ENCODE measurements at regions not wholly inside any gene's neighbourhood (a gene's known extent, or its start where the extent isn't known, plus 50 kb on each side); places are given as distances from the start of the nearest gene placed in this dataset.
"Not testable (repeated sequence)": the region's sequence is repeated elsewhere in the genome, so short reads cannot be mapped to it uniquely, and the experiment has no call there.

DNA sequence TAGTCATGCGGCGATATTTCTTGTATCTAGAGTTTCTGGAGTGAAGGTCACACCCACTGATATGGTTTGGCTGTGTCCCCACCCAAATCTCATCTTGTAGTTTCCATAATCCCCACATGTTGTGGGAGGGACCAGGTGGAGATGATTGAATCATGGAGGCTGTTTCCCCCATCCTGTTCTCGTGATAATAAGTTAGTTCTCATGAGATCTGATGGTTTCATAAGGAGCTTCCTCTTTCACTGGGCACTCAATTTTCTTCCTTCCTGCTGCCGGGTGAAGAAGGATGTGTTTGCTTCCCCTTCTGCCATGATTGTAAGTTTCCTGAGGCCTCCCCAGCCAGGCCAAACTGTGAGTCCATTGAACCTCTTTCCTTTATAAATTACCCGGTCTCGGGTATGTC, 190.5 kb upstream of the ZNF618 start:
- H3K27ac ChIP-seq (ENCODE audit: low read depth, low read length, severe bottlenecking); H3K9me3 ChIP-seq (ENCODE audit: control insufficient read depth, low read length); H3K4me1 ChIP-seq (ENCODE audit: control insufficient read depth, insufficient read depth, low read length, poor library complexity, severe bottlenecking); H3K4me3 ChIP-seq (ENCODE audit: extremely low read depth, insufficient read depth, low read length, poor library complexity, severe bottlenecking); H3K36me3 ChIP-seq (ENCODE audit: control insufficient read depth, insufficient read depth, low read length): not testable (repeated sequence)
- 60 to 97% methylated on average over 1 to 5 of the region's 6 CpGs for WGBS, 2 experiments (ENCODE audit: insufficient coverage in 2 of 2)

DNA sequence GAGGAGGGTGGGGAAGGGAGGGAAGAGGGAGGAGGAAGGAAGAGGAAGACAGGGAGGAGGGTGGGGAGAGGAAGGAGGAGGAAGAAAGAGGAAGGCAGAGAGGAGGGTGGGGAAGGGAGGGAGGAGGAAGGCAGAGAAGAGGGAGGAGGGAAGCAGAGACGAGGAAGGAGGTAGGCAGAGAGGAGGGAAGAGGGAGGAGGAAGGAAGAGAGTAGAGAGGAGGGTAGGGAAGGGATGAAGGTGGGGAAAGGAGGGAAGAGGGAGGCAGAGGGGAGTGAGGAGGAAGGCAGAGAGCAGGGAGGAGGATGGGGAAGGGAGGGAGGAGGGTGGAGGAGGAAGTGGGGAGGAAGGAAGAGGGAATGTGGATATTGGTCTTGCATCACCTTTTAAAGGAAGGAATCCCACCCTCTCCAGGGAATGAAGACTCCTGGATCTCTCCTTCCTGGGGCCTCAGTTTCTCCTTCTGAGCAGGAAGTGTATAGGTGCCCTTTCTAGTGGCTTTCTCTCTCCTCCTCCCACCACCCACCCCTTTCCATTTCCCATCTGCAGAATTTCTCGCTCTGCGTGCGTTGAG, 188.9 kb upstream of the ZNF618 start:
- no peaks in the 10 kb centered on the region for H3K9me3 ChIP-seq (ENCODE audit: control insufficient read depth, low read length)
- no peak overlapping the region for H3K27ac ChIP-seq (ENCODE audit: low read depth, low read length, severe bottlenecking)
- H3K36me3 ChIP-seq (ENCODE audit: control insufficient read depth, insufficient read depth, low read length): no peaks in the 10 kb centered on the region
- H3K4me1 ChIP-seq (ENCODE audit: control insufficient read depth, insufficient read depth, low read length, poor library complexity, severe bottlenecking): peaks cover 12% of the 10 kb centered on the region
- no peak overlapping the region for H3K4me3 ChIP-seq (ENCODE audit: extremely low read depth, insufficient read depth, low read length, poor library complexity, severe bottlenecking)
- WGBS, 2 experiments (ENCODE audit: insufficient coverage in 2 of 2): 52 to 77% methylated on average over 1 to 3 of the region's 4 CpGs

DNA sequence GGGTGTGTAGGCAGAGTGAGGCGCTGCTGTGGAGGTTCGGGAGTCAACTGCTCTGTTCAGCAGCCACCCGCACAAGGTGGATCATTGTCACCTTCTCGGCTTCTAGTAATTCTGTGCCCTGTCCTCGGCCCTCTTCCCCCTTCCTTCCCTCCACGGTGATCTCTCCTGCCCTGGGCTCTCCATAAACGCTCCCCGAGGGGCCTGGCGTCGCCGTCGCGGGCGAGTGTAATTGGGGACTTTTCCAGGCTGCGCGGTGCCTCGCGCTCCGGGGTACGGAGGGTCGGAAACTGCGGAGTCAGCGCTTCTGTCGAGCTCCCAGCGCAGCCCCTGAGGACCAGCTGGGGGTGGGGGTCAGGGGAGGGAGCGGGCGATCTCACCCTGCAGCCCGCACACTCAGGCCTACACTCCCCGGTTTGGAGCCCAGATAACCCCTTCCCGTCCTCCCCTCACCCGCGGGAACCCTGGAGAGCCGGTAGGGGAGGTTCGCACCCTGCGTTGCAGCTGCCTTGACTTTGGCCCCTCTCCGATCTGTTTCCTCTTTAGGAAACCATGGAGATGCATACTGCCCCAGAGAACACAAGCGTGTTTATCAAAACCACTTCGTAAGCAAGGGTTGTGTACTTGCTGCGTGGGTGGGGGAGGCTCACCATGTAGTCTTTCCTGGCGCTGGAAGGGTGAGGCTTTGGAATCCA, 188.3 kb upstream of the ZNF618 start:
- WGBS, 2 experiments (ENCODE audit: insufficient coverage in 2 of 2): 11 to 19% methylated on average over 20 to 34 of the region's 40 CpGs
- Histone ChIP-seq H3K9me3 (ENCODE audit: control insufficient read depth, low read length) (no peaks in the 10 kb centered on the region), H3K4me3 (ENCODE audit: extremely low read depth, insufficient read depth, low read length, poor library complexity, severe bottlenecking) (no peak overlapping the region), H3K36me3 (ENCODE audit: control insufficient read depth, insufficient read depth, low read length) (no peaks in the 10 kb centered on the region), H3K4me1 (ENCODE audit: control insufficient read depth, insufficient read depth, low read length, poor library complexity, severe bottlenecking) (peaks cover 12% of the 10 kb centered on the region), H3K27ac (ENCODE audit: low read depth, low read length, severe bottlenecking) (no peak overlapping the region)

DNA sequence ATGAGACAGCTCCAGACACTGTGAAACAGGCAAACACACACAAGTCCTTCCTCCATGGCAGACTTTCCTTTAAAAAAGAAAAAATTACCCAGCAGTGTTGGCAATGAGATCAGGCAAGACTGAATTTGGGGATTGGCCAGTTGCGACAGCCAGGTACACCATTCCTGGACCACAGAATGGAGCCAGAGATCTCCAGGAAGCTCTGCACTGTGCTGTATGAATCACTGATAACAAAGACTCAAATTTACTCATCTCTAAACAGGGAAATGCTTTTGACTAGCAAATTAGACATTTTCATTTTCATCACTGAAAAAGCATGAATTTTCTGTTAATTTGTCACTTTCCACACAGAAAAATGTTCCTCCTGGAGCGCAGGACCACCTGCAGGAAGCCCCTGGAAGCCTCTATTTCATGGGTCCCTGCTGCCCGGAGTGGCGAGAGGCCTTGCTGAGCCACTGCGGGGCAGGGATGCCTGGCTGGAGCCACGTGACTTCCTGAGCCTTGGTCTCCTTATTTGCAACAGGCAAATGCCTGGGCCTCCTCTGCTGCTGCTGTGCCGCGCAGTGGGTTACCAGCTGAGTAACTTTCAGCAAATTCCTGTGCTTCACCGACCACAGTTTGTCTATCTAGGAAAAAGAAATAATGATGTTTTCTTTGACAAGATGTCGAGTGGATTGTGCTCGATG, 185.9 kb upstream of the ZNF618 start:
- no peak overlapping the region for H3K4me3 ChIP-seq (ENCODE audit: extremely low read depth, insufficient read depth, low read length, poor library complexity, severe bottlenecking)
- peak overlapping the region; percentile 5 for H3K27ac ChIP-seq (ENCODE audit: low read depth, low read length, severe bottlenecking)
- peaks cover 7% of the 10 kb centered on the region for H3K9me3 ChIP-seq (ENCODE audit: control insufficient read depth, low read length)
- peaks cover 12% of the 10 kb centered on the region for H3K4me1 ChIP-seq (ENCODE audit: control insufficient read depth, insufficient read depth, low read length, poor library complexity, severe bottlenecking)
- 49 to 64% methylated on average over 8 to 9 of the region's 11 CpGs for WGBS, 2 experiments (ENCODE audit: insufficient coverage in 2 of 2)
- H3K36me3 ChIP-seq (ENCODE audit: control insufficient read depth, insufficient read depth, low read length): no peaks in the 10 kb centered on the region

DNA sequence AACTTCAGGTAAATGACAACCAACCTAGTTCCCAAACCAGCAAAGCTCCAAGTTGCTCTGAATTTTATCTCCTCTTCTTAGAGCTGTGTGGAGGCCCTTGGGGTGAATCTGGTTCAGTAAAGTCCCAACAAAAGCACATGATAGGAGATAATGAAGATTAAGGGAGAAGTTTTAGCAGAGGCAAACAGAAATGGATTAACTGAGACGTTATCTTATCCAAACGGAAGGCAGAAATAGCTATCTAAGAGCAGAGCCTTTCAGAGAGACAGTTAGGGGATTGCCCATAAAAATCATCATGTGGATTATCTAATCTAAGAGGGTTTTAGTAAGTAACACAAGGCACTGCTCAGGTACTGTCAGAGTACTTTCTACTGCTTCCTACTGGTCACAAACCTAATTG, 183.9 kb upstream of the ZNF618 start:
- H3K9me3 ChIP-seq (ENCODE audit: control insufficient read depth, low read length): peaks cover 16% of the 10 kb centered on the region
- H3K4me1 ChIP-seq (ENCODE audit: control insufficient read depth, insufficient read depth, low read length, poor library complexity, severe bottlenecking): peaks cover 12% of the 10 kb centered on the region
- H3K27ac ChIP-seq (ENCODE audit: low read depth, low read length, severe bottlenecking): no peak overlapping the region
- H3K36me3 ChIP-seq (ENCODE audit: control insufficient read depth, insufficient read depth, low read length): no peaks in the 10 kb centered on the region
- 83 to 97% methylated on average over 2 of the region's 2 CpGs for WGBS, 2 experiments (ENCODE audit: insufficient coverage in 2 of 2)
- H3K4me3 ChIP-seq (ENCODE audit: extremely low read depth, insufficient read depth, low read length, poor library complexity, severe bottlenecking): no peak overlapping the region

DNA sequence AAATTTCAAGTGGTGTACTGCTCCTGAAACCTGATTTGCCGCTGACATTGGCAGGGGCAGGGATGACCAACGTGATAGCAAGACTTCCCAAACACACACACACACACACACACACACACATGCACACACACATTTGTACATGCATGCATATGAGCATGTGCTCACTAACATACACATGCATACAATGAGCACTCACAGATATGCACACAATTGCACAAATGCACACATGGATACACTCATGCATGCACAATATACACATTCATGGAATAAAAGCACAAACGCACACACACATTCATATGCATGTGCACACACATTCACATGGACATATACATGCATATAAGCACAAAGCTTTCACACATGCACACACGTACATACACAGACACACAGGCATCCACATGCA, 181.2 kb upstream of the ZNF618 start:
- Histone ChIP-seq H3K36me3 (ENCODE audit: control insufficient read depth, insufficient read depth, low read length) (no peaks in the 10 kb centered on the region), H3K9me3 (ENCODE audit: control insufficient read depth, low read length) (peaks cover 16% of the 10 kb centered on the region), H3K27ac (ENCODE audit: low read depth, low read length, severe bottlenecking) (no peak overlapping the region), H3K4me3 (ENCODE audit: extremely low read depth, insufficient read depth, low read length, poor library complexity, severe bottlenecking) (no peak overlapping the region), H3K4me1 (ENCODE audit: control insufficient read depth, insufficient read depth, low read length, poor library complexity, severe bottlenecking) (peaks cover 8% of the 10 kb centered on the region)
- WGBS, 2 experiments (ENCODE audit: insufficient coverage in 2 of 2): 75 to 84% methylated on average over 4 of the region's 4 CpGs

DNA sequence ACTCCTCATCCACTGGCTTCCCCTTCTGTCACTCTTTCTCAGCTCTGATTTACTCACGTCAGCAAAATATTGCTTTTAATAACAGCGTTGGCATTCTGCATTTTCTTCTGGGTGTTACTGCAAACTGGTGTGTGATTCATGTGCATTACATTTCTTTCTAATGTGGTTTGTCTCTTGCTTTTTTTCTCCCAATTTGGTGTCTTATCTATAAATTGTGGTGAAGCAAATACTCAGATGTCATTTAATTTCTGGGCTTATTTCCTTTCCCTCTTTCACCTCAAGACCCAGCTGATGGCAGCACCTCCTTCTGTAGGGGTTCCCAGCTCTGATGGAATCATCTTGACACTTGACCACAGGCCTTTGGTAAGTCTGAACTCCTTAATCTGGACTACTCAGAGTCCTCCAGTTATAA, 180.7 kb upstream of the ZNF618 start:
- peaks cover 16% of the 10 kb centered on the region for H3K9me3 ChIP-seq (ENCODE audit: control insufficient read depth, low read length)
- peaks cover 4% of the 10 kb centered on the region for H3K4me1 ChIP-seq (ENCODE audit: control insufficient read depth, insufficient read depth, low read length, poor library complexity, severe bottlenecking)
- H3K36me3 ChIP-seq (ENCODE audit: control insufficient read depth, insufficient read depth, low read length): no peaks in the 10 kb centered on the region
- WGBS, 2 experiments (ENCODE audit: insufficient coverage in 2 of 2): 100% methylated on average over 2 of the region's 2 CpGs; no CpG with 5 or more reads in 1 of the 2 experiments
- H3K4me3 ChIP-seq (ENCODE audit: extremely low read depth, insufficient read depth, low read length, poor library complexity, severe bottlenecking): no peak overlapping the region
- H3K27ac ChIP-seq (ENCODE audit: low read depth, low read length, severe bottlenecking): no peak overlapping the region

DNA sequence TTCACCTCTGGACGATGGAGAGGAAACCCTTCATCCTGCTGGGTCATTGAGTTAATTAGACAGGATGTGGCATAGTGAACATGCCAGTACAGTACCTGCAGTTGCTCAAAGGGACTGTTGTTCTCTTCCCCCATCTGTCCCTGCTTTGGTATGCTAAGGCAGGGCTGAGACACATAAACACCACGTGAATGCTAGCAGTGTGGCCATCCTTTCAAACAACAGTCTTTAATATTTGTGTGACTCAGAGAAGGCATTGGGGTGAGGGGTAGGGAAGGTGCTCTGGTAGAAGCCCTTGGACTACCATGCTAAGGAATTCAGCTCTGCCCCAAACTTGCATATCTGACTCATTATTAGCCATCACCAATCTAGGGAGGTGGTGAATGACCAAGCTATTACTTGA, 180.2 kb upstream of the ZNF618 start:
- peaks cover under 1% of the 10 kb centered on the region for H3K4me1 ChIP-seq (ENCODE audit: control insufficient read depth, insufficient read depth, low read length, poor library complexity, severe bottlenecking)
- no CpG with 5 or more reads among the region's 2 CpGs for WGBS, 2 experiments (ENCODE audit: insufficient coverage in 2 of 2)

DNA sequence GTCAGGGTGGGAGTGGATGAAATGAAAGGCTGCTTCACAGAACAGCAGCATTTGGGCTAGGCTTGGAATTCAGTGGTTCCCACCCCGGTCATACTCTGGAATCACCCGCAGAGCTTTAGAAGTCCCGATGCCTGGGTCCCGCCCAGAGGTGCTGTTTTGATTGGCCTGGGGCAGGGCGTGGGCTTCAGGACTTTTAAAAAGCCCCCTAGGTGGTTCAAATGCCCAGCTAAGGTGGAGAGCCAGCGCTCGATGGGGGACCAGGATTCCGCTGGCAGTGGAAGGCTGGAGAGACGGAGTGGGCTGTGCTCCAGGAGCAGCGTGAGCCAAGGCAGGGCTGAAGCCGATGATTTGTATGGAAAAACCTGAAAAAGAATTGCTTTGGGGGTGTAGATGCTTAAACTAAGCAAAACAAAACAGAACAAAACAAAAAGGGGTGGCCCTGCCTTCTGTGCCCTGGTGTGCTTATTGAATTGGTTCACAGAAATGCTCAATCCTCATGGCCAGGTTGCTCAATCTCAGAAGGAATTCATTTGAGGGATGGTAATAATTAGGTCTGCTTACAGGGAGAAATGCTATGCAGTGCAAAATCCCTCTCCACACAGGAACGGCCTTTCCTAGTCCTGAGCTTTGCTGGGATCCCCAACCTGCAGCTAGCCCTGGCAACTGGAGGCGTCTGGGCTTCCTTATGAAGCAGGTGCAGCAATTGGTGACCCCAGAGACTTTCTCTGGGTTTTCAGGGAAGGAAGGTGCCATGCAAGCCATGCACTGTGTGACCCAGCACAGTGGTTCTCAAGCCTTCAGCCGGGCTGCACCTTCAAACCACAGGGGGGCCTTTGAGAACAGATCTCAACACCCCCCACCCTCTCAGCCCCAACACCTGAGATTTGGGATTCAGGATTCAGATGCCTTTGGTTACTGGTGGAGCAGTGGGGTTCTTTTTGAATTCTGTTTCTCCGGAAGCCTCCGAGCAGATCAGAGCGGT, 174.0 kb upstream of the ZNF618 start:
- WGBS, 2 experiments (ENCODE audit: insufficient coverage in 2 of 2): 63 to 64% methylated on average over 11 to 14 of the region's 17 CpGs
- Histone ChIP-seq H3K9me3 (ENCODE audit: control insufficient read depth, low read length) (no peaks in the 10 kb centered on the region), H3K4me3 (ENCODE audit: extremely low read depth, insufficient read depth, low read length, poor library complexity, severe bottlenecking) (no peak overlapping the region), H3K4me1 (ENCODE audit: control insufficient read depth, insufficient read depth, low read length, poor library complexity, severe bottlenecking) (peaks cover 11% of the 10 kb centered on the region), H3K27ac (ENCODE audit: low read depth, low read length, severe bottlenecking) (no peak overlapping the region), H3K36me3 (ENCODE audit: control insufficient read depth, insufficient read depth, low read length) (no peaks in the 10 kb centered on the region)

More for the DNA sequence above, 180.2 kb upstream of the ZNF618 start:
- H3K9me3 ChIP-seq (ENCODE audit: control insufficient read depth, low read length): peaks cover 16% of the 10 kb centered on the region
- no peak overlapping the region for H3K27ac ChIP-seq (ENCODE audit: low read depth, low read length, severe bottlenecking)
- no peak overlapping the region for H3K4me3 ChIP-seq (ENCODE audit: extremely low read depth, insufficient read depth, low read length, poor library complexity, severe bottlenecking)
- no peaks in the 10 kb centered on the region for H3K36me3 ChIP-seq (ENCODE audit: control insufficient read depth, insufficient read depth, low read length)

DNA sequence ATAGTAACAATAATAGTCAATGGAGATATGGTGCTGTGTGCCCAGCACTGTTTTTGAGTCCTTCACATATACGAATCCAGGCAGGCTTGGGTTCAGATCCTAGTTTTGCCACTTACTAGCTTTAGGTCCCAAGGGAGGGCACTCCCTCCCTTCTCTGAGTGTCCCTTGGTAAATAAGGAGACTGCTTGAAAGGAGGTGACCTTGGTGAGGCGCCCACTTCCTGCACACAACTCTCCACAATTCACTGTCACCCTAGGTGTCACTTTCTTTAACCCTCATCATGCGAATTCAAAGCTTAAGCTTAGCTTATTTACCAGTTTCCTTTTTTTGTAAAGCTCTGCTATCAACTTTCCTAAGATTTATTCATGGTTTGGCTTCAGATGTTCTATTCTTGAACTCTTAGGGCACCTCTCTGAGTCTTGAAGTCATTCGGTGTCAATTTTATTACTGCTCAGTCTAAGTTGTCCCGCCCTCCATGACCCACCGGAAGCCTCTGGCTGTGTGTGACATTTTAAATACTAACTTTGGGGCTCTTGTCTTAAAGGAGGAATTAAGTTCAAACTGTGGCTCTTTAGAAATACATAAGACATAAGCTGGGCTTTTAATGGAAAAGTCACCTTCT, 170.7 kb upstream of the ZNF618 start:
- no peak overlapping the region for H3K27ac ChIP-seq (ENCODE audit: low read depth, low read length, severe bottlenecking)
- 90 to 91% methylated on average over 3 to 4 of the region's 6 CpGs for WGBS, 2 experiments (ENCODE audit: insufficient coverage in 2 of 2)
- H3K4me3 ChIP-seq (ENCODE audit: extremely low read depth, insufficient read depth, low read length, poor library complexity, severe bottlenecking): no peak overlapping the region
- peaks cover 11% of the 10 kb centered on the region for H3K4me1 ChIP-seq (ENCODE audit: control insufficient read depth, insufficient read depth, low read length, poor library complexity, severe bottlenecking)
- H3K36me3 ChIP-seq (ENCODE audit: control insufficient read depth, insufficient read depth, low read length): no peaks in the 10 kb centered on the region
- peaks cover 4% of the 10 kb centered on the region for H3K9me3 ChIP-seq (ENCODE audit: control insufficient read depth, low read length)

All from mesodermal cell (in vitro differentiated cells).